Ascending aorta (tissue), 2 donors: ENCODE measurements at regions not wholly inside any gene's neighbourhood (a gene's known extent, or its start where the extent isn't known, plus 50 kb on each side); places are given as distances from the start of the nearest gene placed in this dataset.

Source experiments
- DNase-seq, 2 donors: peaks; one replicate each; pipeline ENCODE4 v3.0.0-alpha.2; 2019; ENCODE audit warnings: low spot score in 2 of 2
- H3K27ac ChIP-seq, 2 donors: fragments of 200-600 bp; sonication (generic); one replicate each; pipeline ENCODE4 v1.5.1; 2016 to 2017; ENCODE audit warnings: mild to moderate bottlenecking in 1 of 2
- H3K27me3 ChIP-seq: fragments of 200-600 bp; sonication (generic); one replicate; pipeline ENCODE4 v1.5.1; 2017
- H3K36me3 ChIP-seq, 2 donors: fragments of 200-600 bp; sonication (generic); one replicate each; pipeline ENCODE4 v1.5.1; 2016
- H3K4me1 ChIP-seq, 2 donors: fragments of 200-600 bp; sonication (generic); one replicate each; pipeline ENCODE4 v1.5.1; 2016 to 2017; ENCODE audit warnings: mild to moderate bottlenecking in 1 of 2
- H3K4me3 ChIP-seq, 2 donors: fragments of 200-600 bp; sonication (generic); one replicate each; pipeline ENCODE4 v1.5.1; 2016 to 2017; ENCODE audit warnings: mild to moderate bottlenecking in 1 of 2
- H3K9me3 ChIP-seq, 2 donors: fragments of 200-600 bp; sonication (generic); one replicate each; pipeline ENCODE4 v1.5.1; 2016
- CTCF ChIP-seq, 3 experiments: fragments of 200-600 bp in 2 of 3; fragments of 450-650 bp in 1 of 3; sonication (generic) in 2 of 3; IDR thresholded peaks; one replicate each; pipeline ENCODE4 v1.5.1; 2016 to 2019; ENCODE audit warnings: antibody characterized with exemption in 3 of 3, mild to moderate bottlenecking in 1 of 3, moderate library complexity in 1 of 3
- intact Hi-C: fragments of 100-400 bp; cut with DNase I; formaldehyde crosslinking; loops from one replicate; pipeline ENCODE4 v1.15.1; 2023

GRCh38 chr15:70427167-70428120 is 329.7 kb upstream of the TLE3 start:
- no peak overlapping the region for H3K4me3 ChIP-seq
- H3K36me3 ChIP-seq = no peaks in the 10 kb centered on the region
- H3K9me3 ChIP-seq = peaks cover 0 to 3% of the 10 kb centered on the region in 2 donors
- H3K27ac ChIP-seq = no peak overlapping the region
- intact Hi-C loops = no loop called here
- H3K4me1 ChIP-seq = no peaks in the 10 kb centered on the region
- H3K27me3 ChIP-seq = no peaks in the 10 kb centered on the region
- no peak for TF ChIP-seq CTCF (IDR thresholded peaks at IDR 0.05)
- DNase-seq = no peak

- Histone ChIP-seq H3K36me3 (no peaks in the 10 kb centered on the region), H3K4me3 (no peak overlapping the region), H3K27me3 (no peaks in the 10 kb centered on the region), H3K4me1 (no peaks in the 10 kb centered on the region), H3K9me3 (peaks cover 0 to 3% of the 10 kb centered on the region in 2 donors), H3K27ac (no peak overlapping the region)
- intact Hi-C loops = no loop called here
- no peak for TF ChIP-seq CTCF (IDR thresholded peaks at IDR 0.05)
- no peak for DNase-seq
These were observed 328.5 kb upstream of the TLE3 start for GRCh38 chr15:70426096-70426821.

GRCh38 chr15:70424937-70425411 is 327.3 kb upstream of the TLE3 start:
- H3K4me3 ChIP-seq = no peak overlapping the region
- intact Hi-C loops = no loop called here
- no peak for TF ChIP-seq CTCF (IDR thresholded peaks at IDR 0.05)

GRCh38 chr15:70423267-70423666 is 325.6 kb upstream of the TLE3 start:
- no peak for DNase-seq
- Histone ChIP-seq H3K4me1 (no peaks in the 10 kb centered on the region), H3K27ac (no peak overlapping the region), H3K9me3 (no peaks in the 10 kb centered on the region), H3K27me3 (no peaks in the 10 kb centered on the region), H3K4me3 (no peak overlapping the region), H3K36me3 (no peaks in the 10 kb centered on the region)
- TF ChIP-seq CTCF (IDR thresholded peaks at IDR 0.05) = no peak
- intact Hi-C loops = no loop called here

More at GRCh38 chr15:70424937-70425411, 327.3 kb upstream of the TLE3 start:
- Histone ChIP-seq H3K36me3 (no peaks in the 10 kb centered on the region), H3K9me3 (peaks cover 0 to 3% of the 10 kb centered on the region in 2 donors), H3K4me1 (no peaks in the 10 kb centered on the region), H3K27me3 (no peaks in the 10 kb centered on the region), H3K27ac (no peak overlapping the region)
- no peak for DNase-seq

GRCh38 chr15:70422342-70422741 is 324.6 kb upstream of the TLE3 start:
- DNase-seq = no peak
- H3K27ac ChIP-seq = no peak overlapping the region
- no peaks in the 10 kb centered on the region for H3K27me3 ChIP-seq
- intact Hi-C loops = no loop called here
- H3K9me3 ChIP-seq = no peaks in the 10 kb centered on the region
- no peaks in the 10 kb centered on the region for H3K4me1 ChIP-seq
- no peak overlapping the region for H3K4me3 ChIP-seq
- TF ChIP-seq CTCF (IDR thresholded peaks at IDR 0.05) = no peak
- no peaks in the 10 kb centered on the region for H3K36me3 ChIP-seq
